Non-pigmented ciliary epithelial cell (primary cell): ENCODE measurements at regions not wholly inside any gene's neighbourhood (a gene's known extent, or its start where the extent isn't known, plus 50 kb on each side); places are given as distances from the start of the nearest gene placed in this dataset.
"Not testable (repeated sequence)": the region's sequence is repeated elsewhere in the genome, so short reads cannot be mapped to it uniquely, and the experiment has no call there.

Source experiments
- DNase-seq: peaks from one replicate; pipeline ENCODE4 v3.0.0-alpha.2; 2010; ENCODE audit warnings: low read depth

DNA sequence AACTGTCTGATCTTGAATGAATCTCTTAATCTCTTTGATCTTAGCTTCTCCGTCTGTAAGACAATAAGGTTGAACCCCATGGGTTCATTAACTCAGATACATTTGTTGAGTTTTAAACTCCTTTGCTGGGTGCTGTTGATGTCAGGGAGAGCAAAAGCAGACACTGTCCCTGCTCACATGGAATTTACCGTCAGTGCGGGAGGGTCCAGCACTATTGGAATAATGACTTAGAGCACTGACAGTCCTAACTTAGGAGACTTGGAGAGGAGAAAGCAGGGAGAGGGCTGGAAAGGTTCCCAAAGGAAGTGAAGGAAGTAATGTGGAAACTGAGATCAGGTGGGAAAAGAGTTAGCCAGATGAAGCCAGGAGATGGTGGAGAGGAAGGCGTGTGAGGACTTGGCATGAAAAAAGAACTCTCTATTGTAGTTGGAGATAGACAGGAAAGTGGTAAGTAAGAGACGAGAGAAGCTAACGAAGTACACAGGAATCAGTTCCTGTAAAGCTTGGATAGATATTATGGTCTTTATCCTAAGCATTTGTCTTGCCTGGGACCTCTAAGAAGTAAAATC lies 141.4 kb upstream of the SERTAD2 start:
- DNase-seq = no peak

DNA sequence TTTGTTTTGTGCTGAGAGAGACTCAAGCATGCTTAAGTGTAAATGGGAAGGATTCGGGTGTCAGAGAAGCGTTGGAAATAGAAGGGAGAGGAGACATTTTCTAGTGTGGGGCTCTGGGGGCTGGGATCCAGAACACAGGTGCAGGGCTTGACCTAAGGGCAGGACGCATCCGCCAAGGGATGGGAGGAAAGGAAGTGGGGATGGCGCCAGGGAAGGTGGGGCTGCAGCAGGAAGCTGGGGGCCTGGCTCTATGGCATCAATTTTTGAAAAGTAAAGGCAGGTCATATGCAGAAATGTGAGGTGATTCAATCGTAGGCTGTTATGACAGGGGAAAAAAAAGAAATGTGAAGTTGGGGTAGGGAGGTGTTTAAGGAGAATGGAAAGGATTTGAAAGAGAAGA lies 143.2 kb upstream of the SERTAD2 start:
- no peak for DNase-seq

DNA sequence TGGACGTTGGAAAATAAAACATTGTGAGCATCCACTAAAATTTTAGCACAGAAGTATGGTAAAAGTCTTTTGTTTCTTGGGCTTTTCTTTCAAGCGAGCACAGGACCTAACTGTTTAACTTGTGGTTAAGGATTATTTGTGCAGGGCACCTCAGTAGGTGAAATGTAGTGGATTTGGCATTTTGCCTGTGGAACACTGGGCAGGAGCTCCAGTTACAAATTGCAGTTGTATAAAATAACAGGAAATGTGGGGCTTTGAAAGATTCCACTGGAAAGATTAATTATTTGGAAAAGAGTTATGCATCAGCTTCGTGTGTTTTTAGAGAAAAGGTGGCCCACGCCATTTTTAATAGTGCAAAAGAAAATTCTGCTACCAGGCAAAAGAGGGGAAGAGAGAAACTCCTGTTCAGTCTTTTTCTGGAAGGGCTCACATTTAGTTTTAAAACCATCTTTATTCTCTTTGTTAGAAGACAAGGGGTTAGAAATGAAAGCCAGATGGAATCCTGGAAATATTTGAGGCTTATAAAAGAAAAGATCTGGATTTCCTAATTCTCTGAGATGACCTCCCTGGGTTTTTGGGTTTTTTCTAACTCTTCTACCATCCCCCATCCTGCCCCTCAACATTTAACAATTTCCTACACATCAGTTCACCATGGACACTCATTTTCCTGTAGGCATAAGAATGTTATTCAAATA lies 144.3 kb upstream of the SERTAD2 start:
- DNase-seq = peak; percentile 32

DNA sequence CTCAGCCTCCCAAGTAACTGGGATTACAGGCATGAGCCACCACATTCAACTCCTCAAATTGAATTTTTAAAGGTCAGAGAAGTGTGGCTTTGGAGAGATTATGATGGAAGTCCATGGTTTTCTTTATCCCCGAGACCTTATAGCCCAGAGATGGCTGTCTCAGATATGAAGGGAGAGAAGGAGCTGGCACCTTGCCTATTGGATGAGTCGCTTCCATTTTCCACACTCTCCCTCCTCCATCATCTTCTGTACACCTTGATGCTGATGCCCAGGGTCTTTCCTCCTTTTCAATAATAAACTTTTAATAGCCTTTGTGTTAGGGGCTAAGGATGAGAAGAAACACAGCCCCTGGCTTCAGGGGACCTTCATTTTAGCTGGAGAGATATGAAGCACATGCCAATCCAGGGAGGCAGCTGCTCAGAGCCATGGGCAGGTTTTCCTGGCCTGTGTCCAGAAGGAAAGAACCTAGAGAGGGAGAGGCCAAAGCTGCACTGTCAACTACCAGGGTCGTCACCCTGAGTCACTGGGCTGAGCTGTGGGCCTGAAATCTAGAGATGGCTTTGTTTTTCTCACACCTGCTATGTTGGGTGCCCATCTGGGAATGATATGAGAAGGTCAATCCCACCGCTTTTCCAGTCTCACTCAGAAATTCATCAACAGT lies 146.0 kb upstream of the SERTAD2 start:
- DNase-seq = no peak

DNA sequence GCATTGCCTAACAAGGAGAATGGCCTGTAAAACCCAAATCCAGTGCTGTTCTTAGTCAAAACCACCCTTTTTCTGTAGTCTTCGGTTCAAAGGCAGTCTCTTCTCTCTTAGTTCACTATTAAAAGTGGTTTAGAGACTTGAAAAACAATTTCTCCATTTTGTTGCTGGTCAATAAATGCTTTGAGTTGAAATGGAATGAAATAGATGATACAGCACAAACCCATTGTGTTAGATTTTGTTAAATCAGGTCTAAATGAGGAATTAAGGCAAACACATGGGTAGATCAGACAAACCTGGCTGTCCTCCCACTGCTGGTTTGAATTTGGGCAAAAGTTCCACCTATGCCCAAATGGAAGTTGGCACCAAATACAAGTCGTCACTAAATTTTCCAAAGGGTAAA lies 150.1 kb upstream of the SERTAD2 start:
- DNase-seq = no peak

DNA sequence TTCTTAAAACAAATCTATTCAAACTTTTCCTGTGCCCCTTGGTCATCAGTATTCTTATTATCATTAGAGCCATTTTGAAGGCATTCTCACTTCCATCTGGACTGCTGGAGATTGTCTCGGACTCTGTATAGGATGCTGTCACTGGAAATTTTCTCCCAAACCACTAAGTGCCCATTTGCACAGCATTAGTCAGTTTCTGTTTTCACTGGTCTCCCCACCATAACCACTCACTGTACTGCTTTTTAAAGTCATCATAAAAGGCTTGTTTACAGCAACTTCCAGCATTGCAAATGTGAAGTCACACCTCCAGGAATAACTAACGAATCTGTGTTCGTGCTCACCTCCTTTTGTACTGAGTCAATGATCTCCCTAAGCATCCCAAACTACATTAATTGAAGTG lies 150.9 kb upstream of the SERTAD2 start:
- no peak for DNase-seq

DNA sequence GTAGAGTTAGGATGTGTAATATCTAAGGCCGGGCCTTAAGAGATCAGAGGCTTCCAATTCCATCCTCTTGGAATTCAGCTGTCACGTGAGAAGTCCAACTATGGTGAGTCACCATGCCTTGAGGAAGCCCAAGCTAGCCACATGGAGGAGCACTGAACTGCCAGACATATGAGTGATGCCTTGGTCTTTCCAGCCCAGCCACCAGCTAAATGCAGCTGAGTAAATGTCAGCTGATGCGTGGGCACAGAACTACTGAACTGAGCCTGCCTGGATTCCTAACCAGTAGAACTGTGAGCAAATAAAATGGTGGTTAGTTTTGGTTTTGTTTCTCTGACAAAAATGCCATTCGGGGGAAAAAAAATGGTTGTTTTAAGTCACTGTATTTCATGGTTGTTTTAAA lies 153.7 kb upstream of the SERTAD2 start:
- DNase-seq = peak; percentile 99

DNA sequence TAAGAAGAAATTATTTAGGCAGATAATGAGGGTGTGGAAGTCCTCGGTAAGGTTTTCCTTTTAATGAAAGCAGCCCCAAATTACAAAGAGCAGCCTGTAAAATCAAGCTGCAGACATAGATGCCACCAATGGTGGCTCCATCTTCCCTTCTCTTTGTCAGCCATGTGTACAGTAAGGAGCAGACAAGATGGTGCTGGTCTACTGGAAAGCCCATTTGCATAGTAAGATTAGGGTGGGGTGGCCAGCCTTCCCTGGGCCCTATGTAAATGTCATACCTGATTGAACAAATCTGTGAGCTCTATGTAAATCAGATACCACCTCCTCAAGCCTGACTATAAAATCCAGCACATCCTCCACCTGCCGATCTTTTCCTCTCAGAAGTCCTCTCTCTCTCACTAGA lies 154.4 kb upstream of the SERTAD2 start:
- no peak for DNase-seq

DNA sequence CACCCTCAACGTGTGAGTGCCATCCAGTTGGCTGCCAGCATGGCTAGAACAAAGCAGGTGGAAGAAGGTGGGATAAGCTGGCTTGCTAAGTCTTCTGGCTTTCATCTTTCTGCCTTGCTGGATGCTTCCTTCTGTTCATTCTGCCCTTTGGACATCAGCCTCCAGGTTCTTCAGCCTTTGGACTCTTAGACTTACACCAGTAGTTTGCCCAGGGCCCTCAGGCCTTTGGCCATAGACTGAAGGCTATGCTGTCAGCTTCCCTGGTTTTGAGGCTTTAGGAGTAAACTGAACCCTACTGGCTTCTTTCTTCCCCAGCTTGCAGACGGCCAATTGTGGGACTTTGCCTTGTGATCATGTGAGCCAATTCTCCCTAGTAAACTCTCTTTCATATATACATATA lies 155.0 kb upstream of the SERTAD2 start:
- no peak for DNase-seq

DNA sequence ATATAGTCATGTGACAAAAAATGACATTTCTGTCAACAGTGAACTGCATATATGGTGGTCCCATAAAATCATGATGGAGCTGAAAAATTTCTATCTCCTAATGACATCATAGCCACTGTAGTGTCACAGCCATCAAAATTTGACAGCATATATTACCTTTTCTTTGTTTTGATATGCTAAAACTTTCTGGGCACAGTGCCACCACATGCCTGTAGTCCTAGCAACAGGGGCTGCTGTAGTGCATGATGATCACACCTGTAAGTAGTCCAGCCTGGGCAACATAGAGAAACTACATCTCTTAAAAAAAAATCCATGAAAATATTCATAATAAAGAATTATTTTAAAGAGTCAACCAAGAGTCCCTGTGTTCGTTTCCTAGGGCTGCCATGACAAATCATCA lies 155.5 kb upstream of the SERTAD2 start:
- DNase-seq = no peak

DNA sequence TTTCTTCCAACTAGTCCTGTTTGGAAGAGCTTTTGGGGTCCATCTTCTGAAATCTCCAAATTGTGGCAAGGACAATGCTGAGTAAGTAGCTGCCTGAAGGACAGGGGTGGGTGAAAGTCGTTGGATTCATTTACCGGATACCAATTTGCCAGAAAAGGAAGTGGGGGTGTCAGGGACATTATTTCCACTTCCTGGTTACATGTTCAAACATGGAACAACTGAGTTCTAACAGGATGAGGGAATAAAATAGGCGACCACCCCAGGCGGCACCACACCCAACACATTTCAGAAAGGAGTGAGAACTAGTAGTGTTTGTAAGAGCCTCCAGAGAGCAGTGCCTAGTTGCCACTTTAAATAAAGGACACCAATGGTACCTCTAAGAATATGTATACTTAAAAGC lies 158.6 kb upstream of the SERTAD2 start:
- no peak for DNase-seq

DNA sequence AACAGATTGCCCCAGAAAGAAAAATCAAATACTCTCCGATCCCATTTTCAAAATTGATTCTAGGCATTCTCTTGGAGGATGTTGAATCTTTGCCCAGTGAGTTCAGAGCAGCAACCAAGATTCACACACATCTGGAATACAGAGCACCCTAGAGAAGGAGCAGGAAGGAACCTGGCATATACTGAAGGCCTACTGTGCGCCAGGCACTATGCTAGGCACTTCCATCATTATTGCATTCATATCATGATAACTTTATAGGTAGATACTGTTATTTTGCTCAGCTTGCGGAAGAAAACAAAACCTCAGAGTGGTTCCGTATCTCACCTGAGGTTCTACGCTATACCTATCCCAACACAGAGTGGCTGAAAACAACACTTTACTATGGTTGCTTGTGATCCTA lies 160.3 kb upstream of the SERTAD2 start:
- DNase-seq = no peak

DNA sequence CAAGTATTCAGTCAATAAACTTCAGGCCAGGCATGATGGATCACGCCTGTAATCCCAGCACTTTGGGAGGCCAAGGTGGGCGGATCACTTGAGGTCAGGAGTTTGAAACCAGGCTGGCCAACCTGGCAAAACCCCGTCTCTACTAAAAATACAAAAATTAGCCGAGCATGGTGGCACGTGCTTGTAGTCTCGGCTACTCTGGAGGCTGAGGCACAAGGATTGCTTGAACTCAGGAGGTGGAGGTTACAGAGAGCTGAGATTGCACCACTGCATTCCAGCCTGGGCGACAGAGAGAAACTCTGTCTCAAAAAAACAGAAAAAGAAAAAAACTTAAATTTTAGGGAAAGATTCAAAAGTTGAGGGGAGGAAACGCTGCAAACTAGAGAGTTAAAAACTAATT lies 162.8 kb upstream of the SERTAD2 start:
- DNase-seq = not testable (repeated sequence)

DNA sequence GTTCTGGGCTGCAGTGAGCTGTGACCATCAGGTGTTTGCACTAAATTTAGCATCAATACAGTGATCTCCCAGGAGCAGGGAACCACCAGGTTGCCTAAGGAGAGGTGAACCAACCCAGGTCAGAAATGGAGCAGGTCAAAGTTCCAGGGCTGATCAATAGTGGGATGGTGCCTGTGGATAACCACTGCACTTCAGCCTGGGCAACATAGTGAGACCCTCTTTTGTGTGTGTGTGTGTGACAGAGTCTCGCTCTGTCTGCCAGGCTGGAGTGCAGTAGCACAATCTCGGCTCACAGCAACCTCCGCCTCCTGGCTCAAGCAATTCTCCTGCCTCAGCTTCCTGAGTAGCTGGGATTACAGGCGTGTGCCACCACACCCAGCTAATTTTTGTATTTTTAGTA lies 163.7 kb upstream of the SERTAD2 start:
- DNase-seq = no peak

DNA sequence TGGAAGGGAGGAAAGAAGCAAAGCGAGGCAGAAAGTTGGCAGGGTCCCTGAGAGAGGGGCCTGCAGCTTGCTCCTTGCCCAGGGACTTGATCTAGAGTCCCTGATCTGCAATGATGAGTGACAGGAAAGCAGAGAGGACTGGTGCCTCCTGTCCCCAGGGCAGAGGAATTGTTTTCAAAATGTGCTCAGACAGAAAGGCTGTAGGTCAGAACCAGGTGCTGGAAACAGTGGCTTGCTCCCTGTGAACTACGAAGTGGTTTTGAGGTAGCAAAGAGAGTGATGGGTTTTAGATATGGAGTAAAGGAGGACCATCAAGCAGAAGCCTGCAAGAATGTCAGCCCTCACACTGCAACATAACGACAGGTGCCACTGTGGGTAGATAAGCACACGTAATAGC lies 164.9 kb upstream of the SERTAD2 start:
- DNase-seq = no peak

DNA sequence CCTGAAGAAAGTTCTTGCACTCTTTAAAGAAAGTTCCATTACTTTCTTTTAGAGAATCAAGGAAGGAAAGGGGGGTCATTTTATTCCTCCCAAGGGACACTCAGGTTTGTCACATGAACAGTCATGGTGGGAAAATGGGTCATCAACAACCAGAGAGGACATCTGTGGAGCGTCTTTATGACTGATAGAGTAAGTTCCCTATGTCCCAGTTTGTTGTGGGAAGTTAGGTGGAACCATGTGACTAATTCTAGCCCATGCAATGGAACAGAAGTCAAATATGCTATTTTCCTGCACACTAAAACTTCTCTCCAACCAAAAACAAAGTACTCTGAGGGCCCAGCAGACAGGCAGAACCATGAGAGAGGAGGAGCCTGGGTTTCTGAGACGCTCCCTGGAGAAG lies 165.6 kb upstream of the SERTAD2 start:
- DNase-seq = no peak

DNA sequence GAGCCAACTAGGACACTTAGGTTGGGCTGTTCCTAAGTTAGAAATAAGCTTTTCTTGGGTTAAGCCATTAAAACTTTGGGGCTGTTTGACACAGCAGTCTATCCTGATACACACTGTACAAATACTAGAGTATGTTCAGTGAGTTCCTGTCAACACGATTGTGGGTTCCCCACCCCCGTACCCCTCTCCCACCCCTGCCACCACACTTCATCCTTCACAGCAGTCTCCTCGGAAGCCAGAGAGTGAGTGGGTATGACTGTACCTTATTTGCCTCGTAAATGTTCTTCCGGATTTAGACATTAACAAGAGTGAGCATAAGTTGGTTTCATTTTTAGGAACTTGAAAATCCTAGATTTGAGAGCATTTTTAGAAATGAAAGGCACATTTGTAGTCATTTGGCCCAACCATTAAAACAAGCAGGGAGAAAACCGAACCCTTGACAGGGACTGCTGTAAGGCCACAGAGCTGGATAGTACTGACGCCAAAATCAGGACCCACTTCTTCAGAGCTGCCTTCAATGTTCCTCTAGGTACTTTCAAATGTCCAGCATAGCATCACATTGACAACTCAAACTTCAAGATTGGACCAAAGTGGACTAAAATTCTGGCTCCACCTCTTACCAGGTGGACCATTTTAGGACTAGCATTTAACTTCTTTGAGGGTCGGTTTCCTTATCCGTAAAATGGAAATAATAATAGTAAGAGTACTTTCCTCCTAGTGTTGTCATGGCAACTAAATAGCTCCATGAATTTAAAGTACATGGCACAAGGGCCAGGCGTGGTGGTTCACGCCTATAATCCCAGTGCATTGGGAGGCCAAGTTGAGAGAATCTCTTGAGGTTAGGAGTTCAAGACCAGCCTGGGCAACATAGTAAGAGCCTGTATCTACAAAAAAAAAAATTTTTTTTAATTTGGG lies 166.3 kb upstream of the SERTAD2 start:
- no peak for DNase-seq

DNA sequence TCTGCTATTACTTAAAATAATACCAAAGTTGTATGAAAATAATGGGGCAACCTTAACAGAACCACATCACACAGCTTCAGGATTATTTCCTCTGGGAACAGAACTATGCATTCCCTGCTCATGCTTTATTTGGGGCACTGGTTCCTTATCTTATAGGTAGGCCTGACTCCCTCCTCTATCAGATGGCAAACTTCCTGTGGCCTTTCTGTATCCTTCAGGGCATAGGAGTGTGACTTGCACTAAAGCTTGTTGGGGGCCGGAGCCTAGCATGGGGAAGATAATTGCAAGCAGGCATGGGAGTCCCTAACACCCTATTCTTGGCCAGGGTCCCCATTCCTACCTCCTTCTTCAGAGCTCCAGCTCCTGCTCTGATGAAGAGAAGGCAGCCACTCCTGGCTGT lies 167.2 kb upstream of the SERTAD2 start:
- DNase-seq = no peak

DNA sequence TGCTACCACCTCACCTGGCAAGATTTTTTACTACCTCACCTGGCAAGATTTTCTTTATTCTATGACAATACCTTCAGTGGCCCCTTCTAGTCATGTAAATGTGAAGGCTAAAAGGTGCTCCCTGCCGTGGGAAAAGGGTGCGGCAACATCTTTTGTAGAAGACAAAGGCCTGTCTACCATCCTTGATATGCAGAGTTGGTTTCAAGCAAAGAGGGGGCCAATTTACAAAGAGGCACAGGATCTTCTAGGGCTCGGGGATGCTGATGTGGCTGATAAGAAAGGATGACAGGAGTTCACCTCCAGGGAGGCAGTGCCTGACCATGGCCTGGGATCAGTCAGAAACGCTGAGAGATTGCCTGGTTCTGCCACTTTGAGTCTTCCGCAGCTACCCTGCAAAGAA lies 165.4 kb upstream of the SLC1A4 start:
- no peak for DNase-seq

DNA sequence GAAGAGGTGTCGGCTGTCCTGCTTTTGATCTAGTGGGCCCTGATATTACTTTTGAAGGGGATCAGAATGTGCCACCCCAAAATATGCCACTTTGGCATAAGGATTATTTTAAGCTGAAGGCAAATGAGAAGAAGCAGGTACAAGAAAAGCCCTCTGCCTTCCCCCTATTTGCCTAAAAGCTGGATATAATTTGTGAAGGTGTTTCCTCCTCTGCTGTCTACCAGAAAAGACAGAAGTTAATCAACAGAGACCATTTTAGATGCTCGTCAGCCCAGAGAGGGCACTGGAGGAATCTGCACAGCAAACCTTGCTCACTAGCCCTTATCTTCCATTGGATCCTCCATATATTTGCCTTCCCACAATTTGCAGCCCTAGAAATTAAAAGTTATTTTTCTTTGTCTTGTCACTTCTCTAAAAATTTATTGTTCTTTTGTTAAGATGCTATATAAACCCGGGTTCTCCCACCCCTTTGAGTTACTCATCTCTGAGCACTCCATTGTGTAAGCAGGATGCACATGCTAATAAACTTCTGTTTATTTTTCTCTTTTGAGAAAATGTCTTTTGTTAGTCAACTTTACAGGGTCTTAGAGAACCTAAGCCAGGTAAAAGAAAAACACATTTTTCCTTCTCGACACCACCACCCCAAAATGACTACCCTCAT lies 163.2 kb upstream of the SLC1A4 start:
- DNase-seq = no peak

DNA sequence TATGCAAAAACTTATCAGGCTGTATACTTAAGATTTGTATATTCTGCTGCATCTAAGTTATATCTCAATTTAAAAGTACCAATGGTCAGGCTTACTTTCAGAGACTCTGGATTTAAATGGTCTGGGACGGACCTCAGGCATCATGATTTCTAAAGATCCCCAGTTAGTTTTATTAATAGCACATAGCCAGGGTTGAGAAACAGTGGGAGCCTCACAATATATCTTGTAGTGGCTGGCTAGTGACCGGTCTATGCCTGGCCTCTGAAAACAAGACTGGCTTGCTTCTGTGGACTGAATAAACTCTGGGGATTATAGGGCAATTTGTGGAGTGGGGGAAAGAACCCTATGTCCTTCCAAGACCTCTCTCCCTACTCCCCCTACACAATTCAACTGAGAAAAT lies 162.5 kb upstream of the SLC1A4 start:
- DNase-seq = no peak

DNA sequence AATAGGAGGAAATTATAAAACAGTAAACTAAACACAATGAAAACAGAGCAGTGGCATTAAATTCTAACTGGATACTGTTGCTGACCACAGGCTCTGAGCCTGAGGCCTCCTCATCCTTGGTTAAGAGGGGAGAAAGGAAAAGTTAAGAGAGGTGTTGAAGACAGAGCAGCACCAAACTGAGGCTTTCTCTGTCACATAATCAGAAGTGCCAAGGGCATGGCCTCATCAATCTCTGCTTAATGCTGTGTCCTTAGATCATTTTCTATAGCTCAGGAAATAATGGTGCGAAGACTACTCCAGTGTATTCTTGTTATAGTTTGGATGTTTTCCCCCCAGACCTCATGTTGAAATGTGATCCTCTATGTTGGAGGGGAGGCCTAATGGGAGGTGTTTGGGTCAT lies 160.9 kb upstream of the SLC1A4 start:
- no peak for DNase-seq
